K562 (cell line): ENCODE measurements at regions not wholly inside any gene's neighbourhood (a gene's known extent, or its start where the extent isn't known, plus 50 kb on each side); places are given as distances from the start of the nearest gene placed in this dataset.

Experiments
- ATAC-seq: fragments of 200-7000 bp; cut with Tn5 transposase; 3 replicates; pipeline ENCODE4 v1.9.1; 2020; ENCODE audit warnings: moderate library complexity
- BruUV-seq: library from RNA; stranded (reverse); fragments of 400-500 nt; replicated peaks from 2 replicates; lab custom pipeline; 2021; lab: Mats Ljungman, UMichigan
- CTCF ChIA-PET: fragments of 300-600 bp; formaldehyde crosslinking; extraction: SDS; loops from one replicate; lab custom pipeline; 2021; ENCODE audit warnings: low intra/inter-chr PET ratio; lab: Yijun Ruan, JAX
- POLR2A ChIA-PET: fragments of 300-600, 350-650 bp; sonication (Branson Sonifier 250); formaldehyde crosslinking; extraction: SDS; loops from one replicate; lab custom pipeline; 2021; ENCODE audit warnings: antibody characterized with exemption, inconsistent platforms; lab: Yijun Ruan, JAX
- DNase-seq, 4 experiments: peaks; one replicate each; pipeline versions ENCODE4 v3.0.0 to v3.0.0-alpha.2; 2011 to 2018; ENCODE audit warnings: low spot score in 3 of 4, mixed read lengths in 3 of 4; ENCODE audit errors: extremely low read depth in 1 of 4
- FAIRE-seq: peaks from 2 replicates; lab custom pipeline; 2011; peaks lifted over from hg19 to GRCh38; lab: Jason Lieb, UNC
- H2AFZ ChIP-seq: 2 replicates; pipeline ENCODE4 v1.6.0; 2011; ENCODE audit warnings: low read depth, low read length, control low read depth, inconsistent platforms
- H3K27ac ChIP-seq: fragments of 200-600 bp; 3 replicates; pipeline ENCODE4 v1.8.0; 2011; ENCODE audit warnings: low read depth, mild to moderate bottlenecking, control low read depth, inconsistent platforms, low read length, moderate library complexity, mixed read lengths; ENCODE audit errors: extremely low read depth
- H3K27me3 ChIP-seq, 2 experiments: fragments of 300-600 bp in 1 of 2; 2 replicates in 1 of 2; 3 replicates in 1 of 2; pipeline versions ENCODE4 v1.6.0 to v1.8.0; 2011; ENCODE audit warnings: inconsistent platforms in 2 of 2, low read length in 2 of 2, mild to moderate bottlenecking in 1 of 2, mixed read lengths in 1 of 2, moderate library complexity in 1 of 2; ENCODE audit not compliant: control insufficient read depth in 2 of 2, insufficient read depth in 2 of 2
- H3K36me3 ChIP-seq: fragments of 300-600 bp; 3 replicates; pipeline ENCODE4 v1.8.0; 2011; ENCODE audit warnings: mild to moderate bottlenecking, low read length, inconsistent platforms; ENCODE audit not compliant: control insufficient read depth, insufficient read depth
- H3K4me1 ChIP-seq, 2 experiments: fragments of 200-600 bp in 1 of 2; replicated peaks in 1 of 2; 2 replicates in 1 of 2; 3 replicates in 1 of 2; pipeline versions ENCODE4 v1.5.1 to v1.8.0; 2011; ENCODE audit warnings: inconsistent platforms in 2 of 2, low read length in 2 of 2, mild to moderate bottlenecking in 1 of 2, mixed read lengths in 1 of 2, moderate library complexity in 1 of 2; ENCODE audit not compliant: control insufficient read depth in 2 of 2, insufficient read depth in 2 of 2
- H3K4me2 ChIP-seq: 2 replicates; pipeline ENCODE4 v1.6.1; 2011; ENCODE audit warnings: low read length, control low read depth, inconsistent platforms, mixed read lengths; ENCODE audit not compliant: insufficient read depth
- H3K4me3 ChIP-seq: fragments of 200-600 bp; sonication (generic), shearing (Covaris generic); 2 replicates; pipeline ENCODE4 v1.5.1; 2016; ENCODE audit warnings: control low read depth, inconsistent platforms
- H3K79me2 ChIP-seq: fragments of 200-600 bp; 3 replicates; pipeline ENCODE4 v1.8.0; 2011; ENCODE audit warnings: low read length, inconsistent platforms; ENCODE audit not compliant: control insufficient read depth, insufficient read depth
- H3K9ac ChIP-seq, 2 experiments: 2 replicates each; pipeline versions ENCODE4 v1.6.0 to v1.6.1; 2011; ENCODE audit warnings: low read depth in 2 of 2, low read length in 2 of 2, control low read depth in 1 of 2, inconsistent platforms in 1 of 2, mild to moderate bottlenecking in 1 of 2, mixed read lengths in 1 of 2; ENCODE audit not compliant: insufficient read depth in 1 of 2
- H3K9me1 ChIP-seq: one replicate; pipeline ENCODE4 v1.6.0; 2011; ENCODE audit warnings: inconsistent platforms, mild to moderate bottlenecking, low read length, moderate library complexity; ENCODE audit not compliant: control insufficient read depth, insufficient read depth
- H3K9me3 ChIP-seq: replicated peaks from 2 replicates; pipeline ENCODE4 v1.5.1; 2011; ENCODE audit warnings: low read depth, low read length, inconsistent platforms; ENCODE audit not compliant: control insufficient read depth, insufficient read depth
- H4K20me1 ChIP-seq: replicated peaks from 2 replicates; pipeline ENCODE4 v1.6.1; 2011; ENCODE audit warnings: low read length, inconsistent platforms, mixed read lengths; ENCODE audit not compliant: control insufficient read depth, insufficient read depth
- EP300 ChIP-seq: IDR thresholded peaks from 2 replicates; pipeline ENCODE4 v1.6.1; 2012; ENCODE audit warnings: low read length, improper control_type of control experiment
- HDAC1 ChIP-seq, 2 experiments: fragments of 450-650 bp; IDR thresholded peaks; 2 replicates each; pipeline ENCODE4 v1.6.1; 2016 to 2017; ENCODE audit warnings: inconsistent platforms in 1 of 2, mild to moderate bottlenecking in 1 of 2, moderate library complexity in 1 of 2
- HOXB6 ChIP-seq: fragments of 250-450 bp; sonication (Bioruptor Pico); IDR thresholded peaks from 2 replicates; pipeline ENCODE4 v1.5.1; 2022; ENCODE audit warnings: mild to moderate bottlenecking, borderline replicate concordance
- KHSRP ChIP-seq: fragments of 450-650 bp; IDR thresholded peaks from 2 replicates; pipeline ENCODE4 v1.6.1; 2017
- NFIC ChIP-seq: fragments of 450-650 bp; IDR thresholded peaks from 2 replicates; pipeline ENCODE4 v1.6.1; 2017; ENCODE audit warnings: mild to moderate bottlenecking, inconsistent platforms
- NFYB ChIP-seq: IDR thresholded peaks from 2 replicates; pipeline ENCODE4 v1.6.1; 2011; ENCODE audit warnings: mild to moderate bottlenecking, moderate library complexity; ENCODE audit not compliant: insufficient read length; ENCODE audit errors: extremely low read depth
- RBM25 ChIP-seq: fragments of 200-400 bp; formaldehyde crosslinking; IDR thresholded peaks from 2 replicates; pipeline ENCODE4 v1.6.1; 2018; ENCODE audit warnings: low read length, low read depth, moderate library complexity; ENCODE audit not compliant: severe bottlenecking
- SMAD1 ChIP-seq: fragments of 150-350 bp; IDR thresholded peaks from 2 replicates; pipeline ENCODE4 v1.6.1; 2014; ENCODE audit warnings: low read length, low read depth; ENCODE audit not compliant: partially characterized antibody
- SNIP1 ChIP-seq: fragments of 450-650 bp; IDR thresholded peaks from 2 replicates; pipeline ENCODE4 v1.7.1; 2017; ENCODE audit warnings: low read depth, mild to moderate bottlenecking
- VEZF1 ChIP-seq: fragments of 200-800 bp; sonication (Bioruptor generic); IDR thresholded peaks from 2 replicates; pipeline ENCODE4 v1.6.1; 2017; ENCODE audit warnings: missing genetic modification characterization, missing compliant biosample characterization
- ZBTB7A ChIP-seq: IDR thresholded peaks from 2 replicates; pipeline ENCODE4 v1.6.1; 2011; ENCODE audit warnings: low read depth, mild to moderate bottlenecking, low read length, moderate library complexity, borderline replicate concordance; ENCODE audit not compliant: control insufficient read depth
- ZNF324 ChIP-seq: fragments of 250-450 bp; sonication (Bioruptor Pico); IDR thresholded peaks from 2 replicates; pipeline ENCODE4 v1.4.0; 2020; ENCODE audit warnings: mild to moderate bottlenecking
- ZNF507 ChIP-seq: conservative IDR thresholded peaks from 2 replicates; pipeline ENCODE4 v1.6.1; 2017; ENCODE audit warnings: missing genetic modification characterization, missing compliant biosample characterization
- WGBS: fragments of 100-300 bp; shearing (Covaris generic); methylation state at CpG from one replicate; pipeline ENCODE4 v1.1.6; 2016; ENCODE audit warnings: low coverage, mixed read lengths; ENCODE audit not compliant: insufficient coverage; ENCODE audit errors: missing lambda C conversion rate; 5-methylcytosine and 5-hydroxymethylcytosine counted together
- in situ Hi-C: fragments of 300-500 bp; cut with MboI; formaldehyde crosslinking; loops from 4 replicates; pipeline ENCODE4 v1.15.0; 2018; ENCODE audit warnings: inconsistent platforms, mixed read lengths
- intact Hi-C: fragments of 100-400 bp; cut with micrococcal nuclease; formaldehyde crosslinking; loops from 2 replicates; pipeline ENCODE4 v1.14.2; 2022
- TF ChIP-seq, protein P1 (sequence below): sonication (generic); formaldehyde crosslinking; IDR thresholded peaks from 2 replicates; pipeline ENCODE4 v1.8.1; 2022; ENCODE audit warnings: missing genetic modification reagents

DNA sequence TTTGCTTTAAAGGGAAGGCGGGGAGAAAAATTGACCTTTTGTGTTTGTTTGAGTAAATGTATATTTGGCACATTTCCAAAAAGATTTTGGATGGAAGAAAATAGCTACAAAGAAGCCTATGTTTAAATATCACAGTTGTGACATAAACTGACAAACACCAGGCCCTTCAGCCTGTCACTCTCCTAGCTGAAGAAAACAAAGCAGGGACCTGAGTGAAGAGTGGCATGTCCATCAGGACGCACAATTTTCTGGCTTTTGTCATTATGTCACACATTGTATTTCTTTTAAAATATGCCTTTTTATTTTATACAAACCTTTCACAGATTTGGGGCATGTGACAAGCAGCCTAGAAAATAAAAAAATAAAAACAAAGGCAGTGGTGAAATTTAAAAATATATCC, 241.2 kb downstream of the OGFRL1 start:
- in situ Hi-C loops, result loop anchor here (25.0 kb wide), 1 partner anchor 558 kb away; no protein-coding TSS in a partner anchor
- Histone ChIP-seq H3K9ac (no peak overlapping the region), H4K20me1 (no peaks in the 10 kb centered on the region), H2AFZ (no peak overlapping the region), H3K27me3 (no peaks in the 10 kb centered on the region; a peak in 1 of 5 replicates), H3K9me1 (no peaks in the 10 kb centered on the region), H3K4me2 (no peak overlapping the region), H3K4me1 (no peaks in the 10 kb centered on the region), H3K36me3 (no peaks in the 10 kb centered on the region), H3K9me3 (no peaks in the 10 kb centered on the region)
- ChIA-PET CTCF (no interaction called here), POLR2A (no interaction called here)
- ATAC-seq, result no peak
- no peak for DNase-seq
- FAIRE-seq, result no peak
- BruUV-seq, result no TSS peak
- TF ChIP-seq HOXB6 (CRISPR knock-in tag) (no peak), NFIC (peak; percentile 37; the same call in 1 of the 2 replicates)
- TF ChIP-seq, all 486 proteins: peak for 1
- WGBS, result 0% methylated on average over 2 of the region's 2 CpGs
- Histone ChIP-seq H3K4me3 (no peak overlapping the region), H3K79me2 (no peaks in the 10 kb centered on the region), H3K27ac (no peak overlapping the region)
- intact Hi-C loops, result loop anchor here (10.0 kb wide), 1 partner anchor 145 kb away; no protein-coding TSS in a partner anchor

GRCh38 chr6:71531006-71531405, 242.4 kb downstream of the OGFRL1 start:
- in situ Hi-C loops (loop anchor here (25.0 kb wide), 1 partner anchor 556 kb away; no protein-coding TSS in a partner anchor), intact Hi-C loops (loop anchor here (10.0 kb wide), 1 partner anchor 146 kb away; no protein-coding TSS in a partner anchor)
- Histone ChIP-seq H3K9me1 (no peaks in the 10 kb centered on the region), H3K9ac (no peak overlapping the region), H2AFZ (no peak overlapping the region), H3K36me3 (no peaks in the 10 kb centered on the region), H3K4me3 (no peak overlapping the region), H4K20me1 (no peaks in the 10 kb centered on the region), H3K27ac (no peak overlapping the region), H3K79me2 (no peaks in the 10 kb centered on the region), H3K4me2 (no peak overlapping the region), H3K9me3 (no peaks in the 10 kb centered on the region), H3K4me1 (no peaks in the 10 kb centered on the region), H3K27me3 (no peaks in the 10 kb centered on the region; a peak in 1 of 5 replicates)
- FAIRE-seq, result no peak
- BruUV-seq, result no TSS peak
- no peak for TF ChIP-seq VEZF1 (CRISPR knock-in tag)
- no peak for TF ChIP-seq ZNF507
- no peak for TF ChIP-seq NFYB
- TF ChIP-seq ZNF324 (CRISPR knock-in tag), result no peak
- no peak for TF ChIP-seq SMAD1
- TF ChIP-seq, protein P1, sequence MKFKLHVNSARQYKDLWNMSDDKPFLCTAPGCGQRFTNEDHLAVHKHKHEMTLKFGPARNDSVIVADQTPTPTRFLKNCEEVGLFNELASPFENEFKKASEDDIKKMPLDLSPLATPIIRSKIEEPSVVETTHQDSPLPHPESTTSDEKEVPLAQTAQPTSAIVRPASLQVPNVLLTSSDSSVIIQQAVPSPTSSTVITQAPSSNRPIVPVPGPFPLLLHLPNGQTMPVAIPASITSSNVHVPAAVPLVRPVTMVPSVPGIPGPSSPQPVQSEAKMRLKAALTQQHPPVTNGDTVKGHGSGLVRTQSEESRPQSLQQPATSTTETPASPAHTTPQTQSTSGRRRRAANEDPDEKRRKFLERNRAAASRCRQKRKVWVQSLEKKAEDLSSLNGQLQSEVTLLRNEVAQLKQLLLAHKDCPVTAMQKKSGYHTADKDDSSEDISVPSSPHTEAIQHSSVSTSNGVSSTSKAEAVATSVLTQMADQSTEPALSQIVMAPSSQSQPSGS, result no peak
- TF ChIP-seq EP300, result no peak
- no peak for TF ChIP-seq HDAC1 (IDR thresholded peaks at IDR 0.05)
- no peak for TF ChIP-seq SNIP1
- TF ChIP-seq ZBTB7A, result no peak
- no peak for TF ChIP-seq KHSRP
- no peak for TF ChIP-seq RBM25
- no peak for DNase-seq
- CTCF ChIA-PET, result no interaction called here
- no peak for ATAC-seq
- POLR2A ChIA-PET, result no interaction called here
